Forelimb muscle (tissue), 1 donor: ENCODE measurements at regions not wholly inside any gene's neighbourhood (a gene's known extent, or its start where the extent isn't known, plus 50 kb on each side); places are given as distances from the start of the nearest gene placed in this dataset.

Experiments used
- DNase-seq: peaks from one replicate; pipeline ENCODE4 v3.0.0-alpha.2; 2013; ENCODE audit warnings: low read depth

DNA sequence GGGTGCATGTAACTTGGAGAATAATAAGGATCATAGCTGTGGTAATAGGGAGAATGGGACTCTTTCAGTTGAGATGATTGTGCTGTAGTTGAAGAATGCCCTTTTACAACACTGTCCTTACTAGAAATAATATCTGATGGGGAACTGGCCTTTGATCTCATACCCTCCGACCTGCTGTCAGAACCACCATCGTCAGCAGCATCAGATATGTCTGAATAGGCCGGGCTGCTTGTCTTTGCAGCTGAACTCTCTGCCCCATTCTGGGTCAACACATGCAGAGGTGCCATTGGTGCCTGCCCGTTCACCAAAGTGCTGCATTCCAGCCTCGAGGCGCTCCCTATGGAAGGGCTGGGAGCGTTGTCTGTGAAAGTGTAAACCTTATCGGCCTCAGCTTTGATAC lies 99.1 kb downstream of the ZNF608 start:
- DNase-seq: no peak

DNA sequence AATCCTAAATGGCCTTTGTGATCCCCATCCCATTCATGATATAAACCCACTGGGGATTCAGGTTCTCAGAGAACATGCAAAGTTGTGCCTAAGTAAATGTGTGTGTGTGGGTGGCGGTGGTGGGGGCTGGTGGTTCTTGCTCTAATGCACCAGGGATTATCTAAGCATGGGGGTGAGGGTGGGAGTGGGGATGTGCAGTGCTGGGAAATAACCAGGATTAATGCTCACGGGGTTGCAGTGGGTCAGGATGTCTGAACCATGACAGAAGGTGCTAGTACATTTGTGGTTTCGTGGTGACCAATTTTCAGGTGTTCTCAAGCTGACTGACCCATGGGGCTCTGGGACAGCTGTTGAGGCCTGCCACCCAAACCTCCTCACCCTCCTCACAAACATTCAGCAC lies 101.0 kb downstream of the ZNF608 start:
- no peak for DNase-seq

- DNase-seq: no peak
These were observed 101.9 kb downstream of the ZNF608 start for GRCh38 chr5:124644582-124644981.

DNA sequence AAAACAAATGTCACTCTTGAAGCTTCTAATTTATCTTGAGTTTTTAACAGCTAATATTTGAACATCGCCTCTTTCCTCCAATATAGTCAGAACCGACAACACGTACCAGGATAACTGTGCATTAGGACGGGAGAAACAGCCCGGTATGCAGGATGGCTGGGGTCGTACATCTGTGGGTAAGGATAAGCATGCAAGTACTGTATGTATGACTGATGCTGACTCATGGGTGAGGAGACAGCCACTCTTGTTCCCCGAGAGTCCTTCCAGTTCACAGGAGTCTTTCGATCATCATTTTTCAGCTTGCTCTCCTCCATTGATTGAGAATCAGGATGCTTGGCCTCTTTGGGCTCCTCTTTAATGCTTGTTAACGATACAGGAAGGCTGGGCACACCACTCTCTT lies 102.3 kb downstream of the ZNF608 start:
- no peak for DNase-seq

GRCh38 chr5:124643336-124643735 lies 103.1 kb downstream of the ZNF608 start:
- no peak for DNase-seq

GRCh38 chr5:124642151-124642550 lies 104.3 kb downstream of the ZNF608 start:
- no peak for DNase-seq

- DNase-seq: no peak
These were observed 105.2 kb downstream of the ZNF608 start for GRCh38 chr5:124641154-124641792.

- DNase-seq: no peak
These were observed 107.3 kb downstream of the ZNF608 start for GRCh38 chr5:124639095-124639665.

DNA sequence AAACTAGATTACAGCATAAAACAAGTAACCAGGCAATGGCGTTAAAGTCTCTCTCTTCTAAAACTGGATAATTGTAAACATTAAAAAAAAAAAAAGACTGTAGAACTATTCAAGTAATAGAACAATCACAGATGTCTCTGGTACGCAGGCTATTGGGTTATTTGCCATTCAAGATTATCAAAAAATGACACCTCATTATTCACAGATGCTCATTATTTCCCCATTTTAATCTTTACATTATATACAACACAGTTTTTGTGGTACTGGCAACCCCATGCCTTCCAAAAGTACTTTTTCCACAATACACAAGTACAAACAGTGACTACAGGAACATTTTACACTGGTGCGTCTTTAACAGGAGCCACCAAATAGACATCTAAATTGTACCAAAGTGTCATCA lies 109.4 kb downstream of the ZNF608 start:
- no peak for DNase-seq

DNA sequence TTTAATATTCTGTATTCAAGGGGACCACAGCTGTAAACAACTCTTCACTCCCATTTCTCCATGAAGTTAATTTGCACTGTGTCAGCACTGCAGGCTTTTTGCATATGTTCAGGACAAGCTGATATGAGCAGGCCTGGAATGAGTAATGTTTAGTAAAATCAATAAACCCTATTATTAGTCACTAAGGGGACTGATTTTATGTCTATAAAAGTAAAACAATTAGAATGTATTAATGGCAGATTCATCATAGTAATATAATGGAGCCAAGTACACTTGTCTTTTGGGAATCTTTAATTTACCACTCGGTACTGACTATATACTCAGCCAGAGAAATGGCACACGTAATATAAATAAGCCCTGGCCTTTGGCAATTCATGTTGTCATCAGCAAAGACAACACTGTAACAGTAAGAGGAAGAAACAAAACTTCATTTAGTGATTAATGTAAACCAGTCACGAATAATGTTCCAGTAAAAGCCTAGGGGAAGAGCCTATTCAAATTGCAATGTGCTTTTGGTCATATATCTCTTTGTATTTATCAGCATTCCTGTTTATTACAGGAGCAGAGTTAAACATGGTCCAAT lies 111.6 kb downstream of the ZNF608 start:
- no peak for DNase-seq

DNA sequence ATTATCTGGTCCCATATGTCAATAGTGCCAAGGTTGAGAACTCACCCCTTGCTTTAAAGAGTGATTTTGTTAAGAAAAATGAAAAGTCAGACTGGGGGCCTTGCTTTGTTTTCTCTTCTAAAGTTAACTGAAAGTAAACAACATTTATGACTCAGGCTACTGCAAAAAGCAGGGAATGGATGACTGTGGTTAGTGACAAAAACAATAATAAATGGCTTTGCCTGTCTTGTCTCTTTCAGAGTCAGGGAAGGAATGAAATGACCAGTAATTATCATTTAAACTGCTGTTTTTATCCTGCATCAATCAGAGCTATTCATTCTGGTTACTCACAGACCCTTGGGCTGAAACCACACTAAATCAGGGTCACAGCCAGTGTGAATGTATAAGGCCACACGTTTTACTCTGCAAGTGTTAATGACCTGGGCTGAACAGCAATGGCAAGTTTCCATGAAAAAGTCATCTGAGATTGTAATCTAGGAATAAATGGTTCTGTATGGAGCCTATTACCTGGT lies 112.2 kb downstream of the ZNF608 start:
- no peak for DNase-seq

DNA sequence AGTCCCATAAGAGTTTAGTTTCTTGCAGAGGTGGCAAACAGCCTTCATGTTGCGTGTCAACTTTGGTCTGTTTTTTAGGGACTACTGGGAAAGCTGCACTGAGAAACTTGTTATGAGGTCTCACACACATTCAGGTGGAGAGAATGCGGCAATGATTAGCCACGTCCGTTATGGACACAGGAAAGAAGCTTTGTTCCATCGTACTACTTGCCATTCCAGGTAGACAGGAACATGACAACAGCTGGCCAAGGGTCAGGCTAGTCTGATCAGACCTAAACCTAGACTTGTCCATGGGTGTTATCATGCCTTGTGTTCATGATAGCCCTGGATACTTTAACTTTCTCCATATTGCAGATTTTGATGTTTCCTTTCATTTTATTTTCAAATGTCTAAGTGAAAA lies 113.2 kb downstream of the ZNF608 start:
- DNase-seq: no peak

DNA sequence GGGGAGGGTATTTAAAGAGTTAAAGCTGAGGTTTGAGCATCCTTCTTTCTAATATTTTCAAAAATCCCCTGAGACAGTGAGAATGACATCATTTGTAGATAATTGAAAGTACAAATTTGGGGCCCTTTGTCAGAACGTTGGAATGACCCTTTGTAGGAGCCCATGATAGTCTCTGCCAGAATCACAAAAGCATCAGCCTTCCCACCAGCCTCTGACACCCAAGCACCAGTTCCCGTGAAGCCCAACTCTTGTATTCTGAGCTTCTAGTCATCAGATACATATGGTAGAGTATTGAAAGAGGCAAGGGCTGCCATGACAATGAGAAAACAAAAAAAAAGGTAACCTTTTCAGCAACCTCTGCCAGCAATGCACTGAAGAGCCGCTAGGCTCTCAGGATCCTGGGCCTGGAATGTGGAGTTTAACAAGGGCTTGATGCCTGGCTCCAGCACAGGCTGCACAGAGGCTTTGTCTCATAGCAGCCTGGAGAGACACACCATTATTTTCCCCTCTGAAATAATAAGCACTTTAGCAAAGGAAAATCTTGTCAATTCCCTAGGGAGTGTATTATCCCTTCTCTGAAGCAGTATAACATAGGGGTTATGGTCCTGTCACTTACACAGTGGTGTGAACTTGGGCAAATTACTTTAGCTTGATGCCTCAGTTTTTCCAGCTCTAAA lies 114.4 kb downstream of the ZNF608 start:
- no peak for DNase-seq

GRCh38 chr5:124630767-124631704 lies 115.4 kb downstream of the ZNF608 start:
- DNase-seq: no peak

- DNase-seq: no peak
These were observed 117.5 kb downstream of the ZNF608 start for GRCh38 chr5:124628721-124629596.

- DNase-seq: no peak
These were observed 118.4 kb downstream of the ZNF608 start for GRCh38 chr5:124627815-124628595.

DNA sequence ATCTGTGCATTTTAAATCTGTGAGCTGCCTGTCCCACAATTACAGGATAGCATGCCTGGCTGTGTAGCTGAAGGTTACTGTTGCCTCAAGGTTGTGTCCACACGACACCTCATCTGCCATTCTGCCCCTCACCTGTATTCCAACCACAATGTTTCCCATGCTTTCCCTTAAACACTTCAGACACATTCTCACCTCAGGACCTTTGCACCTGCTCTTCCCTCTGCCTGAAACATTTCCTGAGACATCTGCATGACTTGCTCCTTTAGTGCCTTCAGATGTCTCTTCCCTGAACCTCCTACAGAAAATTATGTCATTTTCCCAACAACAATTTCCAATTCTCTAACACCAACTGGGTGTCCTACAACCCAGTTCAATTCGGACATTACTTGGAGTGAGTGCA lies 120.4 kb downstream of the ZNF608 start:
- DNase-seq: no peak

DNA sequence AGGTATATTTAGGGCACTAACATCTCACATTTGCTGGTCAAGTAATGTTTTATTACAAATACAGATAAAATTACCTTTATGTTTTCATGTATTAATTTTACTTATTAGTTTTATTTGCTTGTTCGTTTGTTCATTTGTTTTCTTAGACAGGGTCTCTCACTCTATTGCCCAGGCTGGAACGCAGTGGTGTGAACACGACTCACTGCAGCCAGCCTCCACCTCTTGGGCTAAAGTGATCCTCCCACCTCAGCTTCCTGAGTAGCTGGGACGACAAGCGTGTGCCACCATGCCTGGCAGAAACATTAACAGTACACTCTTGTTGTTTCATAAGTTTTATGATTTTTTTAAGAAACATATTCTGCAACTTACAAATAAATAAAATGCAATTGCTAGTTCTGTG lies 123.2 kb downstream of the ZNF608 start:
- no peak for DNase-seq

DNA sequence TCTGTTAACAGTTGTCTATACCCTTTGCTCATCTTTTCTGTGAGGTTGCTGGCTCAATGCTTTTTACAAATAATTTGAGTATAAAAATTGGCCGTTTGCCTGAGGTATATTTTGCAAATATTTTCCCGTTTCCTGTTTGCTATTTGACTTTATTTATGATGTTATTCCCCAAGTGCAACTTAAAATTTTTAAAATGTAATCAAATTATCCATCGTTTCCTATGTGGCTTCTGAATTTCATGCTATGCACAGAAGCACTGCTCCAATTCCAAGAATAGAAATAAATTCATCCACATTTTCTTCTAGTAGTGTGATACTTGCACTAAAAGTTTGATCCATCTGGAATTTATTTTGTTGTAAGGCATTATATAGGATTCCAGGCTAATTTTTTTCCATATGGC lies 123.6 kb downstream of the ZNF608 start:
- DNase-seq: no peak

GRCh38 chr5:124621279-124621678 lies 125.2 kb downstream of the ZNF608 start:
- DNase-seq: no peak
